Sigmoid colon (tissue), 4 donors: ENCODE measurements at regions not wholly inside any gene's neighbourhood (a gene's known extent, or its start where the extent isn't known, plus 50 kb on each side); places are given as distances from the start of the nearest gene placed in this dataset.

Source experiments
- EP300 ChIP-seq, 4 donors: sonication (generic); formaldehyde crosslinking; IDR thresholded peaks; one replicate each; pipeline ENCODE4 v1.6.1; 2017; ENCODE audit warnings: antibody characterized with exemption in 4 of 4
- POLR2AphosphoS5 ChIP-seq, 4 donors: sonication (generic); formaldehyde crosslinking; IDR thresholded peaks; one replicate each; pipeline ENCODE4 v1.6.1; 2017; ENCODE audit warnings: antibody characterized with exemption in 4 of 4
- TF ChIP-seq, protein P1 (sequence below), 4 experiments: fragments of 450-650 bp in 3 of 4; fragments of 200-600 bp in 1 of 4; IDR thresholded peaks; one replicate each; pipeline ENCODE4 v1.5.1; 2016 to 2019; ENCODE audit warnings: antibody characterized with exemption in 4 of 4, mild to moderate bottlenecking in 3 of 4, moderate library complexity in 2 of 4

GRCh38 chr15:24733659-24734058 is 58.1 kb downstream of the NPAP1 start:
- TF ChIP-seq, protein P1, sequence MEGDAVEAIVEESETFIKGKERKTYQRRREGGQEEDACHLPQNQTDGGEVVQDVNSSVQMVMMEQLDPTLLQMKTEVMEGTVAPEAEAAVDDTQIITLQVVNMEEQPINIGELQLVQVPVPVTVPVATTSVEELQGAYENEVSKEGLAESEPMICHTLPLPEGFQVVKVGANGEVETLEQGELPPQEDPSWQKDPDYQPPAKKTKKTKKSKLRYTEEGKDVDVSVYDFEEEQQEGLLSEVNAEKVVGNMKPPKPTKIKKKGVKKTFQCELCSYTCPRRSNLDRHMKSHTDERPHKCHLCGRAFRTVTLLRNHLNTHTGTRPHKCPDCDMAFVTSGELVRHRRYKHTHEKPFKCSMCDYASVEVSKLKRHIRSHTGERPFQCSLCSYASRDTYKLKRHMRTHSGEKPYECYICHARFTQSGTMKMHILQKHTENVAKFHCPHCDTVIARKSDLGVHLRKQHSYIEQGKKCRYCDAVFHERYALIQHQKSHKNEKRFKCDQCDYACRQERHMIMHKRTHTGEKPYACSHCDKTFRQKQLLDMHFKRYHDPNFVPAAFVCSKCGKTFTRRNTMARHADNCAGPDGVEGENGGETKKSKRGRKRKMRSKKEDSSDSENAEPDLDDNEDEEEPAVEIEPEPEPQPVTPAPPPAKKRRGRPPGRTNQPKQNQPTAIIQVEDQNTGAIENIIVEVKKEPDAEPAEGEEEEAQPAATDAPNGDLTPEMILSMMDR (IDR thresholded peaks at IDR 0.05): no peak
- TF ChIP-seq EP300 (IDR thresholded peaks at IDR 0.05): no peak
- TF ChIP-seq POLR2AphosphoS5 (IDR thresholded peaks at IDR 0.05): no peak
